Kidney (tissue), 13 donors: ENCODE measurements at regions not wholly inside any gene's neighbourhood (a gene's known extent, or its start where the extent isn't known, plus 50 kb on each side); places are given as distances from the start of the nearest gene placed in this dataset.

ENCODE experiments used
- DNase-seq, 5 donors: peaks; one replicate each; pipeline ENCODE4 v3.0.0-alpha.2; 2013 to 2020
- FAIRE-seq: peaks from 2 replicates; lab custom pipeline; 2012; peaks lifted over from hg19 to GRCh38; lab: Jason Lieb, UNC
- H3K27ac ChIP-seq, 2 donors: one replicate each; pipeline ENCODE4 v1.7.0; 2013; ENCODE audit warnings: low read depth in 2 of 2, low read length in 2 of 2, inconsistent platforms in 1 of 2
- H3K27me3 ChIP-seq: one replicate; pipeline ENCODE4 v1.7.1; 2013; ENCODE audit warnings: low read length, inconsistent platforms; ENCODE audit not compliant: control insufficient read depth, insufficient read depth
- H3K36me3 ChIP-seq, 3 donors: one replicate each; pipeline versions ENCODE4 v1.7.0 to v1.7.1; 2013; ENCODE audit warnings: low read length in 3 of 3, control low read depth in 1 of 3, inconsistent platforms in 1 of 3; ENCODE audit not compliant: insufficient read depth in 3 of 3, control insufficient read depth in 2 of 3
- H3K4me1 ChIP-seq, 3 donors: one replicate each; pipeline versions ENCODE4 v1.7.0 to v1.7.1; 2013; ENCODE audit warnings: low read length in 3 of 3, inconsistent platforms in 1 of 3, low read depth in 1 of 3; ENCODE audit not compliant: control insufficient read depth in 2 of 3, insufficient read depth in 2 of 3
- H3K4me3 ChIP-seq, 3 donors: one replicate each; pipeline versions ENCODE4 v1.7.0 to v1.8.1; 2013; ENCODE audit warnings: low read length in 3 of 3, control low read depth in 1 of 3, inconsistent platforms in 1 of 3
- H3K9ac ChIP-seq, 3 donors: one replicate each; pipeline versions ENCODE4 v1.7.0 to v1.7.1; 2013; ENCODE audit warnings: low read length in 3 of 3, control low read depth in 1 of 3, inconsistent platforms in 1 of 3
- H3K9me3 ChIP-seq, 3 donors: one replicate each; pipeline versions ENCODE4 v1.7.0 to v1.7.1; 2013; ENCODE audit warnings: low read length in 3 of 3, control low read depth in 1 of 3, inconsistent platforms in 1 of 3; ENCODE audit not compliant: control insufficient read depth in 2 of 3, insufficient read depth in 1 of 3
- intact Hi-C: fragments of 100-400 bp; cut with DNase I; formaldehyde crosslinking; loops from one replicate; pipeline ENCODE4 v1.11.1; 2022
- TF ChIP-seq, protein P1 (sequence below): IDR thresholded peaks from 3 replicates; pipeline ENCODE4 v1.5.1; 2012; ENCODE audit warnings: mild to moderate bottlenecking, moderate library complexity, borderline replicate concordance; ENCODE audit not compliant: insufficient read depth; ENCODE audit errors: extremely low read depth
- donor health status: control.
- donor health status: control.
- donor health status: control.
- donor health status: control.
- donor health status: control.
- donor health status: DM: yes; HTN: yes; CAD: no.
- donor health status: Normal renal cell carcinoma (clear cell type).

DNA sequence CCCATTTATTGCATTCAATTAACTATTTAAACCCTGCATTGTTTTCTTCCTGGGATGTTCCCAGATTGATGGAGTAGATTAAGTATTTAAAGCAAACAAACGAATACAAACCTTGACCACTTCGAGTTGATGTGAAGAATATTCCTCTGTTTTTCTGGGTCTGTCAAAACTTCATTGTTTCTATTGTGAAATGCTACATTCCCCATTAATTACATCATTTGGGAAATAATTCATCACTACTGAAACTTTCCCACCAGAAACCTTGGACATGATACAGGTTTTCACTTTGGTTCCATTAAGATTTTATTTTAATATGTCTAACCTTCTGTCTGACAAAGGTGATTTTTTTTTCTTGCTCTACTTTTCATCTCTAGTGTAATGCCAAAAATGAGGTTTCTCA is 365.1 kb upstream of the ETAA1 start:
- DNase-seq = no peak

GRCh38 chr2:67036444-67036843 is 360.7 kb upstream of the ETAA1 start:
- peak in 2 of 5 donors; percentile 46 to 54 for DNase-seq
- Histone ChIP-seq H3K4me1 (peaks cover 0 to 3% (median 0%) of the 10 kb centered on the region in 3 donors), H3K9me3 (no peaks in the 10 kb centered on the region), H3K27me3 (no peaks in the 10 kb centered on the region), H3K36me3 (no peaks in the 10 kb centered on the region), H3K4me3 (no peak overlapping the region), H3K9ac (no peak overlapping the region), H3K27ac (no peak overlapping the region)
- TF ChIP-seq, protein P1, sequence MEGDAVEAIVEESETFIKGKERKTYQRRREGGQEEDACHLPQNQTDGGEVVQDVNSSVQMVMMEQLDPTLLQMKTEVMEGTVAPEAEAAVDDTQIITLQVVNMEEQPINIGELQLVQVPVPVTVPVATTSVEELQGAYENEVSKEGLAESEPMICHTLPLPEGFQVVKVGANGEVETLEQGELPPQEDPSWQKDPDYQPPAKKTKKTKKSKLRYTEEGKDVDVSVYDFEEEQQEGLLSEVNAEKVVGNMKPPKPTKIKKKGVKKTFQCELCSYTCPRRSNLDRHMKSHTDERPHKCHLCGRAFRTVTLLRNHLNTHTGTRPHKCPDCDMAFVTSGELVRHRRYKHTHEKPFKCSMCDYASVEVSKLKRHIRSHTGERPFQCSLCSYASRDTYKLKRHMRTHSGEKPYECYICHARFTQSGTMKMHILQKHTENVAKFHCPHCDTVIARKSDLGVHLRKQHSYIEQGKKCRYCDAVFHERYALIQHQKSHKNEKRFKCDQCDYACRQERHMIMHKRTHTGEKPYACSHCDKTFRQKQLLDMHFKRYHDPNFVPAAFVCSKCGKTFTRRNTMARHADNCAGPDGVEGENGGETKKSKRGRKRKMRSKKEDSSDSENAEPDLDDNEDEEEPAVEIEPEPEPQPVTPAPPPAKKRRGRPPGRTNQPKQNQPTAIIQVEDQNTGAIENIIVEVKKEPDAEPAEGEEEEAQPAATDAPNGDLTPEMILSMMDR = no peak
- no peak for FAIRE-seq
- intact Hi-C loops = no loop called here

More for the DNA sequence above, 365.1 kb upstream of the ETAA1 start:
- H3K9ac ChIP-seq = no peak overlapping the region
- TF ChIP-seq, protein P1 = no peak
- H3K27ac ChIP-seq = no peak overlapping the region
- no peaks in the 10 kb centered on the region for H3K4me1 ChIP-seq
- intact Hi-C loops = no loop called here
- no peaks in the 10 kb centered on the region for H3K36me3 ChIP-seq
- no peaks in the 10 kb centered on the region for H3K27me3 ChIP-seq
- H3K9me3 ChIP-seq = no peaks in the 10 kb centered on the region
- FAIRE-seq = no peak
- H3K4me3 ChIP-seq = no peak overlapping the region

- Histone ChIP-seq H3K9me3 (no peaks in the 10 kb centered on the region), H3K4me3 (no peak overlapping the region), H3K36me3 (no peaks in the 10 kb centered on the region), H3K27ac (no peak overlapping the region), H3K27me3 (no peaks in the 10 kb centered on the region), H3K4me1 (peaks cover 0 to 3% (median 0%) of the 10 kb centered on the region in 3 donors), H3K9ac (no peak overlapping the region)
- DNase-seq = peak in 4 of 5 donors; percentile 74 to 98 (median 88)
- FAIRE-seq = no peak
- intact Hi-C loops = no loop called here
- TF ChIP-seq, protein P1 = no peak
Measured at GRCh38 chr2:67037655-67038054, 359.5 kb upstream of the ETAA1 start.

DNA sequence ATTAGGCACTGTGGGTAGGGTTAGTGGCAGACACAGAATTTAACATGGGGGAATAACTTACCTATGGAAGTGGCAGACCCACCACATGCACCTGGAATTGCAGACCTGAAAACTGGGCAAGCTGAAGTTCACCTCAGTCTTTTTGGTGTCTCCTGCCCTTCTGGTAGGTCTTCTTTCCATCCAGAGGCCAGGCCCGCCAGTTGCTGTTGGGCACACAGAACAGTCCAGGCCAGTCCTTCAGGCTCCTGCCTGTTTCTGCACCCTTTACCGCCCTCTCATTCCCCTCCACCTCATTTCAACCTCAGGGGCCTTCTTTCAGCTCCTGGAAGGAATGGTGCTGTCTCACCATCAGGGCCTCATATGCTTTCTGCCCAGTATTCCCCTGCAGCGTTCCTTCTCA is 358.9 kb upstream of the ETAA1 start:
- no peaks in the 10 kb centered on the region for H3K9me3 ChIP-seq
- DNase-seq = no peak
- H3K9ac ChIP-seq = no peak overlapping the region
- no peak overlapping the region for H3K4me3 ChIP-seq
- intact Hi-C loops = no loop called here
- no peaks in the 10 kb centered on the region for H3K36me3 ChIP-seq
- peaks cover 0 to 3% (median 0%) of the 10 kb centered on the region in 3 donors for H3K4me1 ChIP-seq
- FAIRE-seq = no peak
- no peaks in the 10 kb centered on the region for H3K27me3 ChIP-seq
- TF ChIP-seq, protein P1 = no peak
- no peak overlapping the region for H3K27ac ChIP-seq
